Right atrium auricular region (tissue), 2 donors: ENCODE measurements at regions not wholly inside any gene's neighbourhood (a gene's known extent, or its start where the extent isn't known, plus 50 kb on each side); places are given as distances from the start of the nearest gene placed in this dataset.

Source experiments
- DNase-seq: peaks from one replicate; pipeline ENCODE4 v3.0.0-alpha.2; 2019; ENCODE audit warnings: low spot score
- H3K27ac ChIP-seq, 2 donors: fragments of 200-600 bp; sonication (generic); 1 replicate in 1 of 2; 2 replicates in 1 of 2; pipeline ENCODE4 v1.5.1; 2016 to 2019
- H3K27me3 ChIP-seq, 2 donors: fragments of 200-600 bp; sonication (generic); one replicate each; pipeline versions ENCODE4 v1.5.1 to v1.6.0; 2017 to 2019
- H3K36me3 ChIP-seq: fragments of 200-600 bp; sonication (generic); one replicate; pipeline ENCODE4 v1.5.1; 2016
- H3K4me1 ChIP-seq, 2 donors: fragments of 200-600 bp; sonication (generic); one replicate each; pipeline versions ENCODE4 v1.5.1 to v1.6.0; 2017 to 2019
- H3K4me3 ChIP-seq, 2 donors: fragments of 200-600 bp; sonication (generic); 1 replicate in 1 of 2; 2 replicates in 1 of 2; pipeline ENCODE4 v1.5.1; 2017 to 2019; ENCODE audit warnings: mild to moderate bottlenecking in 1 of 2, moderate library complexity in 1 of 2
- H3K9me3 ChIP-seq, 2 donors: fragments of 200-600 bp; sonication (generic); one replicate each; pipeline ENCODE4 v1.5.1; 2019
- CTCF ChIP-seq, 2 donors: fragments of 200-600 bp; sonication (generic); IDR thresholded peaks; one replicate each; pipeline ENCODE4 v1.5.1; 2019; ENCODE audit warnings: antibody characterized with exemption in 2 of 2

- TF ChIP-seq CTCF (IDR thresholded peaks at IDR 0.05) = no peak
- no peaks in the 10 kb centered on the region for H3K9me3 ChIP-seq
- H3K27ac ChIP-seq = no peak overlapping the region
- no peak for DNase-seq
- no peaks in the 10 kb centered on the region for H3K36me3 ChIP-seq
- H3K4me1 ChIP-seq = no peaks in the 10 kb centered on the region
- H3K4me3 ChIP-seq = no peak overlapping the region
- no peaks in the 10 kb centered on the region for H3K27me3 ChIP-seq
These were observed 576.2 kb downstream of the TUSC7 start for GRCh38 chr3:117285737-117286136.

GRCh38 chr3:117286488-117286887 lies 576.9 kb downstream of the TUSC7 start:
- Histone ChIP-seq H3K4me1 (no peaks in the 10 kb centered on the region), H3K27ac (no peak overlapping the region), H3K27me3 (no peaks in the 10 kb centered on the region), H3K36me3 (no peaks in the 10 kb centered on the region), H3K4me3 (no peak overlapping the region), H3K9me3 (no peaks in the 10 kb centered on the region)
- no peak for DNase-seq
- no peak for TF ChIP-seq CTCF (IDR thresholded peaks at IDR 0.05)

GRCh38 chr3:117287602-117288001 lies 578.0 kb downstream of the TUSC7 start:
- no peak for TF ChIP-seq CTCF (IDR thresholded peaks at IDR 0.05)
- Histone ChIP-seq H3K4me3 (no peak overlapping the region), H3K27me3 (no peaks in the 10 kb centered on the region), H3K36me3 (no peaks in the 10 kb centered on the region), H3K4me1 (no peaks in the 10 kb centered on the region), H3K27ac (no peak overlapping the region), H3K9me3 (no peaks in the 10 kb centered on the region)
- no peak for DNase-seq

GRCh38 chr3:117291476-117291875 lies 581.9 kb downstream of the TUSC7 start:
- no peak for DNase-seq
- Histone ChIP-seq H3K4me3 (no peak overlapping the region), H3K36me3 (no peaks in the 10 kb centered on the region), H3K9me3 (no peaks in the 10 kb centered on the region), H3K27ac (no peak overlapping the region), H3K27me3 (no peaks in the 10 kb centered on the region), H3K4me1 (no peaks in the 10 kb centered on the region)
- no peak for TF ChIP-seq CTCF (IDR thresholded peaks at IDR 0.05)

- no peak for TF ChIP-seq CTCF (IDR thresholded peaks at IDR 0.05)
- Histone ChIP-seq H3K4me1 (no peaks in the 10 kb centered on the region), H3K4me3 (no peak overlapping the region), H3K9me3 (no peaks in the 10 kb centered on the region), H3K27ac (no peak overlapping the region), H3K36me3 (no peaks in the 10 kb centered on the region), H3K27me3 (no peaks in the 10 kb centered on the region)
- DNase-seq = no peak
These were observed 587.5 kb downstream of the TUSC7 start for GRCh38 chr3:117297065-117297464.

GRCh38 chr3:117297541-117297940 lies 588.0 kb downstream of the TUSC7 start:
- Histone ChIP-seq H3K9me3 (no peaks in the 10 kb centered on the region), H3K27me3 (no peaks in the 10 kb centered on the region), H3K27ac (no peak overlapping the region), H3K36me3 (no peaks in the 10 kb centered on the region), H3K4me3 (no peak overlapping the region), H3K4me1 (no peaks in the 10 kb centered on the region)
- DNase-seq = no peak
- no peak for TF ChIP-seq CTCF (IDR thresholded peaks at IDR 0.05)
